ENCODE measurements at regions not wholly inside any gene's neighbourhood (a gene's known extent, or its start where the extent isn't known, plus 50 kb on each side); places are given as distances from the start of the nearest gene placed in this dataset.
A peak's percentile ranks its signal among the peaks of the same experiment; 100 is the strongest.

DNA sequence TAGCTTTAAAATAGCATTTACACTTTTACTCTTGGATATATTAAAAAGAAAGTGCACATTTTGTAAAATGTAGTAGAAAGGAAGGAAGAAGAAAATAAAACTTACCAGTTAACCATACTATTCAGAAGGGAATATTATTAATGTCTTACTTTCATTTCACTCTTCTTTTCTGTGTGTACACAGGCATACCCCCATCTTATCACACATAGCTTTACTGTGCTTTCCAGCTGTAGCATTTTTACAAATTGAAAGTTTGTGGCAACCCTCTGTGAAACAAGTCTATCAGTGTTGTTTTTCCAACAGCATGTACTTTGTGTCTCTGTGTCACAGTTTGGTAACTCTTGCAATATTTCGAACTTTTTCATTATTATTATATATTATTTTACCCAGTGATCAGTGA lies 314.5 kb downstream of the UTRN start:
- H3K27me3 Mint-ChIP-seq (ENCODE audit: low read depth): no peaks in the 10 kb centered on the region
- peak overlapping the region in 1 of 3 experiments; percentile 85 for H3K27ac Mint-ChIP-seq
- no peaks in the 10 kb centered on the region for H3K4me1 Mint-ChIP-seq
- TF ChIP-seq, protein P1, sequence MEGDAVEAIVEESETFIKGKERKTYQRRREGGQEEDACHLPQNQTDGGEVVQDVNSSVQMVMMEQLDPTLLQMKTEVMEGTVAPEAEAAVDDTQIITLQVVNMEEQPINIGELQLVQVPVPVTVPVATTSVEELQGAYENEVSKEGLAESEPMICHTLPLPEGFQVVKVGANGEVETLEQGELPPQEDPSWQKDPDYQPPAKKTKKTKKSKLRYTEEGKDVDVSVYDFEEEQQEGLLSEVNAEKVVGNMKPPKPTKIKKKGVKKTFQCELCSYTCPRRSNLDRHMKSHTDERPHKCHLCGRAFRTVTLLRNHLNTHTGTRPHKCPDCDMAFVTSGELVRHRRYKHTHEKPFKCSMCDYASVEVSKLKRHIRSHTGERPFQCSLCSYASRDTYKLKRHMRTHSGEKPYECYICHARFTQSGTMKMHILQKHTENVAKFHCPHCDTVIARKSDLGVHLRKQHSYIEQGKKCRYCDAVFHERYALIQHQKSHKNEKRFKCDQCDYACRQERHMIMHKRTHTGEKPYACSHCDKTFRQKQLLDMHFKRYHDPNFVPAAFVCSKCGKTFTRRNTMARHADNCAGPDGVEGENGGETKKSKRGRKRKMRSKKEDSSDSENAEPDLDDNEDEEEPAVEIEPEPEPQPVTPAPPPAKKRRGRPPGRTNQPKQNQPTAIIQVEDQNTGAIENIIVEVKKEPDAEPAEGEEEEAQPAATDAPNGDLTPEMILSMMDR (IDR thresholded peaks at IDR 0.05; ENCODE audit: unreplicated experiment in 3 of 3): no peak
- H3K4me3 Mint-ChIP-seq: no peak overlapping the region
- peaks cover 17% of the 10 kb centered on the region for H3K9me3 Mint-ChIP-seq
- peaks cover 44% of the 10 kb centered on the region for H3K36me3 Mint-ChIP-seq (ENCODE audit: low read depth)

DNA sequence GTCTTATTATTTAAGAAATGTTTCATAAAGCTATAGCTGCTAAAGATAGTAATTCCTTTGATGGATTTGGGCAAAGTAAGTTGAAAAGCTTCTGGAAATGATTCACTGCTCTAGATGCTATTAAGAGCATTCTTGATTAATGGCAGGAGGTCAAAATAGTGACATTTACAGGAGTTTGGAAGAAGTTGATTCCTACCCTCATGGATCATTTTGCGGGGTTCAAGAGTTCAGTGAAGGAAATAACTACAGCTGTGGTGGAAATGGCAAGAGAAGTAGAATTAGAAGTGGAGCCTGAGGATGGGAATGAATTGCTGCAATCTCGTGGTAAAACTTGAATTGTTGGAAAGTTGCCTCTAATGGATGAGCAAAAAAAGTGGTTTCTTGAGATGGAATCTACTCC lies 316.1 kb downstream of the UTRN start:
- H3K4me3 Mint-ChIP-seq: no peak overlapping the region
- TF ChIP-seq, protein P1 (IDR thresholded peaks at IDR 0.05; ENCODE audit: unreplicated experiment in 3 of 3): no peak
- H3K36me3 Mint-ChIP-seq (ENCODE audit: low read depth): peaks cover 38% of the 10 kb centered on the region
- H3K27me3 Mint-ChIP-seq (ENCODE audit: low read depth): no peaks in the 10 kb centered on the region
- H3K4me1 Mint-ChIP-seq: no peaks in the 10 kb centered on the region
- peaks cover 17% of the 10 kb centered on the region for H3K9me3 Mint-ChIP-seq
- no peak overlapping the region for H3K27ac Mint-ChIP-seq

DNA sequence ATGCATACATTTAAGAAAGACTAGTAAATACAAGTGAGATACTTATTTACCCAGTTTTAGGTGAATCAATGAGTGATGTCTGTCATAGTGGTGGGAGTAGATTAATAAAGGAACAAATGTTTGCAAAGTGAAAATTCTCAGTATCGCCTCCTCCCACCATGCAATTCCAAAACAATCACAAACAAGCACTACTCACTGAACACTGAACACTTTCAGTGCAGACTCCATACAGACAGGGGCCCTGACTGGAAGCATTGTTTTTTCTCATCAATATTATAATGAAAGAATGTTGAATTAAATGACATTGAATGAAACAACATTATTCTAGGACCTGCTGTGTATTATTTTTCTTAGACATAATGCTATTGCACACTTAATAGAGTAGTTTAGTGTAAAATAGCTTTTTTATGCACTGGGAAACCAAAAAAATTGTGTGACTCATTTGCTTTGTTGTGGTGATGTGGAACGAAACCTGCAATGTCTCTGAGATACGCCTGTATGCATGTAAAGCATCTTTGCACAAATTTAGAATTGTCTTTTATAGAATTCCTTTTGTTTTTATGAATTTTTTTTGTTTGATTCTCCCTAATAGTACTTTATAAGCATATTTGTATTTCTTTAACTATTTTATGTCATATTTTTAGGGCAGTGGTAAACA lies 317.5 kb downstream of the UTRN start:
- Mint-ChIP-seq H3K4me1 (no peaks in the 10 kb centered on the region), H3K36me3 (ENCODE audit: low read depth) (peaks cover 41% of the 10 kb centered on the region), H3K27me3 (ENCODE audit: low read depth) (no peaks in the 10 kb centered on the region), H3K9me3 (peaks cover 17% of the 10 kb centered on the region), H3K27ac (no peak overlapping the region), H3K4me3 (no peak overlapping the region)
- TF ChIP-seq, protein P1 (IDR thresholded peaks at IDR 0.05; ENCODE audit: unreplicated experiment in 3 of 3): no peak

DNA sequence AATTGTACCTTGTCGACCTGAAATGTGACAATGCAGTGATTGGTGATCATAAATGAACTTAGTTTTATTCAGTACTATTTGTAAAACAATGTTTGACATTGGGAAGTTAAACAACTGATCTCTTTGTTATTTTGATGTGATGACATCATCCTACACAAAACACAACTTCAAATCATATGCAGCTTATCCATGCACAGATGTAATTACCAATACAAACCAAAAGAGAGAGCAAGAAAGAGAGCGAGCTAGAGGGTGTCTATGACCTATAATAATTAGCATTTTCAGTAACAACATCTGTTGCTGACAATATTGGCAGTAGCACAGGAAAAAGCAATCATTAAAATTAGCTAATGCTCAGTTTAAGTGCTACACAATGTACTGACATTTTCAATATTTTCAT lies 320.9 kb downstream of the UTRN start:
- Mint-ChIP-seq H3K9me3 (peaks cover 6% of the 10 kb centered on the region), H3K27me3 (ENCODE audit: low read depth) (no peaks in the 10 kb centered on the region), H3K4me3 (no peak overlapping the region), H3K4me1 (no peaks in the 10 kb centered on the region), H3K36me3 (ENCODE audit: low read depth) (peaks cover 27% of the 10 kb centered on the region), H3K27ac (no peak overlapping the region)
- TF ChIP-seq, protein P1 (IDR thresholded peaks at IDR 0.05; ENCODE audit: unreplicated experiment in 3 of 3): no peak

DNA sequence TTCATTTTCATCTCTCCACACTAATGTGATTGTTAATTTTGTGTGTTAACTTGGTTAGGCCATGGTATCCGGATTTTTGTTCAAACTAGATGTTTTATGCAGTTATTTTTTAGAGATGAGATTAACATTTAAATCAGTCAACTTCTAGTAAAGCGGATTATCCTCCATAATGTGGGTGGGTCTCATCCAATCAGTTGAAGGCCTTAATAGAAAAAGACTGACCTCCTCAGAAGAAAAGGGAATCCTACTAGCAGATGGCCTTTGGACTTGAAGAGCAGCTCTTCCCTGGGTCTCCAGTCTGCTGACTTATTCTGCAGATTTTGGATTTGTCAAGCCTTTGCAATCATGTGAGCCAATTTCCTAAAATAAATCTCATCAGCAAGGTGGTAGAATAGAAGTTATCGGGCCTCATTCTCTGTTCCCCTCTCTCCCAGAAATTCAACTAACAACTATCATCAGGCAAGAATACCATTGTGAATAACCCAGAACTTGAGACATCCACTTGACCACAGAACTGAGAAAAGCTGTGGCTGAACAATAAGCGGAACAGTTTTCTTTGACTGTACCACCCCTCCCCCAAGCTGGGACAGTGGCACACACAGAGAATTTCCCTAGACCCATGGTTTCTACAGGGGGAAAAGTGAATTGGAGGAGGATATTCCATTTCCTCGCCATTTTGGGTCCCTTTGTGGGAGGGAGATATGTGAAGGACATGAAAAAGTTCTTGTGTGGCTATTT lies 323.0 kb downstream of the UTRN start:
- Mint-ChIP-seq H3K27me3 (ENCODE audit: low read depth) (no peaks in the 10 kb centered on the region), H3K4me3 (no peak overlapping the region), H3K36me3 (ENCODE audit: low read depth) (peaks cover 14% of the 10 kb centered on the region), H3K4me1 (no peaks in the 10 kb centered on the region), H3K9me3 (no peaks in the 10 kb centered on the region), H3K27ac (no peak overlapping the region)
- TF ChIP-seq, protein P1 (IDR thresholded peaks at IDR 0.05; ENCODE audit: unreplicated experiment in 3 of 3): no peak

DNA sequence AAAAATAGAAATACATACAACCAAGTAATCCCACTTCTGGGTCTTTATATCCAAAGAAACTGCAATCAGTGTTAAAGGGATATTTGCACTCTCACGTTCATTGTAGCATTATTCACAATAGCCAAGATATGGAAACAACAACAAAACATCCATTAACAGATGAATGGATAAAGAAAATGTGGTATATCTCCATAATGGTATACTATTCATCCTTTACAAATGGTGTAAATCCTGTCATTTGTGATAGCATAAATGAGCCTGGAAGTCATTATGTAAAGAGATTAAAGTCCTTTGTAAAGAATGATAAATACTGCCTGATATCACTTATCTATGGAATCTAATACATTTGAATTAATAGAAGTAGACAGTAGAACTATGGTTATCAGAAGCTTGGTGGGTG lies 327.7 kb downstream of the UTRN start:
- Mint-ChIP-seq H3K27ac (no peak overlapping the region), H3K4me3 (no peak overlapping the region), H3K27me3 (ENCODE audit: low read depth) (no peaks in the 10 kb centered on the region), H3K9me3 (no peaks in the 10 kb centered on the region), H3K4me1 (peaks cover 8% of the 10 kb centered on the region), H3K36me3 (ENCODE audit: low read depth) (peaks cover 10% of the 10 kb centered on the region)
- TF ChIP-seq, protein P1 (IDR thresholded peaks at IDR 0.05; ENCODE audit: unreplicated experiment in 3 of 3): no peak

Data from nephron (organoid).